A549 (cell line): ENCODE measurements at regions not wholly inside any gene's neighbourhood (a gene's known extent, or its start where the extent isn't known, plus 50 kb on each side); places are given as distances from the start of the nearest gene placed in this dataset.
"Not testable (repeated sequence)": the region's sequence is repeated elsewhere in the genome, so short reads cannot be mapped to it uniquely, and the experiment has no call there.

Experiments
- CHD4 ChIP-seq: fragments of 200-600 bp; sonication (generic); IDR thresholded peaks from 2 replicates; pipeline ENCODE4 v1.6.1; 2016; ENCODE audit warnings: antibody characterized with exemption, mild to moderate bottlenecking, borderline replicate concordance
- HDAC2 ChIP-seq: fragments of 200-600 bp; sonication (generic); IDR thresholded peaks from 2 replicates; pipeline ENCODE4 v1.6.1; 2016
- POLR2A ChIP-seq: IDR thresholded peaks from 2 replicates; pipeline ENCODE4 v1.6.1; 2012; ENCODE audit warnings: mild to moderate bottlenecking, low read length
- TF ChIP-seq, protein P1 (sequence below): fragments of >200 bp; sonication (Bioruptor Twin); formaldehyde crosslinking; IDR thresholded peaks from 3 replicates; pipeline ENCODE4 v1.5.1; 2016

DNA sequence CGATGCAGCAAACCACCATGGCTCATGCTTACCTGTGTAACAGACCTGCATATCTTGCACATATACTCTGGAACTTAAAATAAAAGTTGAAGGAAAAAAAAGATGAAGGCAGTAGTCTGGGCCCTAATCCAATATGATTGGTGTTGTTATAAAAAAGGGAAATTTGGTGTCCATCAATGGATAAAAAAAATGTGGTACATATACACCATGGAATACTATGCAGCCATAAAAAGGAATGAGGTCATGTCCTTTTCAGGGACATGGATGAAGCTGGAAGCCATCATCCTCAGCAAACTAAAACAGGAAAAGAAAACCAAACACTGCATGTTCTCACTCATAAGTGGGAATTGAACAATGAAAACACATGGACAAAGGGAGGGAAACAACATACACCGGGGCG lies 74.1 kb upstream of the GPR101 start:
- TF ChIP-seq, protein P1, sequence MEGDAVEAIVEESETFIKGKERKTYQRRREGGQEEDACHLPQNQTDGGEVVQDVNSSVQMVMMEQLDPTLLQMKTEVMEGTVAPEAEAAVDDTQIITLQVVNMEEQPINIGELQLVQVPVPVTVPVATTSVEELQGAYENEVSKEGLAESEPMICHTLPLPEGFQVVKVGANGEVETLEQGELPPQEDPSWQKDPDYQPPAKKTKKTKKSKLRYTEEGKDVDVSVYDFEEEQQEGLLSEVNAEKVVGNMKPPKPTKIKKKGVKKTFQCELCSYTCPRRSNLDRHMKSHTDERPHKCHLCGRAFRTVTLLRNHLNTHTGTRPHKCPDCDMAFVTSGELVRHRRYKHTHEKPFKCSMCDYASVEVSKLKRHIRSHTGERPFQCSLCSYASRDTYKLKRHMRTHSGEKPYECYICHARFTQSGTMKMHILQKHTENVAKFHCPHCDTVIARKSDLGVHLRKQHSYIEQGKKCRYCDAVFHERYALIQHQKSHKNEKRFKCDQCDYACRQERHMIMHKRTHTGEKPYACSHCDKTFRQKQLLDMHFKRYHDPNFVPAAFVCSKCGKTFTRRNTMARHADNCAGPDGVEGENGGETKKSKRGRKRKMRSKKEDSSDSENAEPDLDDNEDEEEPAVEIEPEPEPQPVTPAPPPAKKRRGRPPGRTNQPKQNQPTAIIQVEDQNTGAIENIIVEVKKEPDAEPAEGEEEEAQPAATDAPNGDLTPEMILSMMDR, result not testable (repeated sequence)
- TF ChIP-seq HDAC2, CHD4, POLR2A: not testable (repeated sequence)
